ENCODE measurements at regions not wholly inside any gene's neighbourhood (a gene's known extent, or its start where the extent isn't known, plus 50 kb on each side); places are given as distances from the start of the nearest gene placed in this dataset.

GRCh38 chr12:60874091-60874490, 1278.3 kb downstream of the SLC16A7 start:
- Histone ChIP-seq H3K4me1 (ENCODE audit: insufficient read depth, low read length) (no peaks in the 10 kb centered on the region), H3K9me3 (ENCODE audit: control insufficient read depth, insufficient read depth, low read length) (no peaks in the 10 kb centered on the region; the same call in 1 of the 2 replicates), H3K9ac (ENCODE audit: low read depth, low read length) (no peak overlapping the region), H3K36me3 (ENCODE audit: insufficient read depth, low read length) (no peaks in the 10 kb centered on the region)

- H3K36me3 ChIP-seq (ENCODE audit: insufficient read depth, low read length), result no peaks in the 10 kb centered on the region
- H3K9ac ChIP-seq (ENCODE audit: low read depth, low read length), result no peak overlapping the region
- no peaks in the 10 kb centered on the region for H3K4me1 ChIP-seq (ENCODE audit: insufficient read depth, low read length)
- H3K9me3 ChIP-seq (ENCODE audit: control insufficient read depth, insufficient read depth, low read length), result no peaks in the 10 kb centered on the region
Measured at GRCh38 chr12:60920841-60921495, 1325.1 kb downstream of the SLC16A7 start.

GRCh38 chr12:60921541-60921940, 1325.7 kb downstream of the SLC16A7 start:
- Histone ChIP-seq H3K36me3 (ENCODE audit: insufficient read depth, low read length) (no peaks in the 10 kb centered on the region), H3K9me3 (ENCODE audit: control insufficient read depth, insufficient read depth, low read length) (no peaks in the 10 kb centered on the region), H3K9ac (ENCODE audit: low read depth, low read length) (no peak overlapping the region), H3K4me1 (ENCODE audit: insufficient read depth, low read length) (no peaks in the 10 kb centered on the region)

- Histone ChIP-seq H3K9me3 (ENCODE audit: control insufficient read depth, insufficient read depth, low read length) (no peaks in the 10 kb centered on the region), H3K9ac (ENCODE audit: low read depth, low read length) (no peak overlapping the region), H3K36me3 (ENCODE audit: insufficient read depth, low read length) (no peaks in the 10 kb centered on the region), H3K4me1 (ENCODE audit: insufficient read depth, low read length) (no peaks in the 10 kb centered on the region)
Measured at GRCh38 chr12:60926256-60926655, 1330.4 kb downstream of the SLC16A7 start.

GRCh38 chr12:60930151-60930550, 1330.1 kb upstream of the USP15 start:
- Histone ChIP-seq H3K4me1 (ENCODE audit: insufficient read depth, low read length) (no peaks in the 10 kb centered on the region), H3K9me3 (ENCODE audit: control insufficient read depth, insufficient read depth, low read length) (no peaks in the 10 kb centered on the region; the same call in 1 of the 2 replicates), H3K9ac (ENCODE audit: low read depth, low read length) (no peak overlapping the region), H3K36me3 (ENCODE audit: insufficient read depth, low read length) (no peaks in the 10 kb centered on the region)

- no peaks in the 10 kb centered on the region for H3K4me1 ChIP-seq (ENCODE audit: insufficient read depth, low read length)
- no peaks in the 10 kb centered on the region; the same call in 1 of the 2 replicates for H3K9me3 ChIP-seq (ENCODE audit: control insufficient read depth, insufficient read depth, low read length)
- H3K36me3 ChIP-seq (ENCODE audit: insufficient read depth, low read length), result no peaks in the 10 kb centered on the region
- no peak overlapping the region for H3K9ac ChIP-seq (ENCODE audit: low read depth, low read length)
Measured at GRCh38 chr12:60935981-60936761, 1324.0 kb upstream of the USP15 start.

- H3K4me1 ChIP-seq (ENCODE audit: insufficient read depth, low read length), result no peaks in the 10 kb centered on the region
- H3K9me3 ChIP-seq (ENCODE audit: control insufficient read depth, insufficient read depth, low read length), result no peaks in the 10 kb centered on the region
- no peaks in the 10 kb centered on the region for H3K36me3 ChIP-seq (ENCODE audit: insufficient read depth, low read length)
- no peak overlapping the region for H3K9ac ChIP-seq (ENCODE audit: low read depth, low read length)
Measured at GRCh38 chr12:60947533-60947932, 1312.7 kb upstream of the USP15 start.

GRCh38 chr12:60967128-60967527, 1293.1 kb upstream of the USP15 start:
- no peaks in the 10 kb centered on the region for H3K36me3 ChIP-seq (ENCODE audit: insufficient read depth, low read length)
- no peaks in the 10 kb centered on the region for H3K4me1 ChIP-seq (ENCODE audit: insufficient read depth, low read length)
- H3K9ac ChIP-seq (ENCODE audit: low read depth, low read length), result no peak overlapping the region
- H3K9me3 ChIP-seq (ENCODE audit: control insufficient read depth, insufficient read depth, low read length), result no peaks in the 10 kb centered on the region

- Histone ChIP-seq H3K9me3 (ENCODE audit: control insufficient read depth, insufficient read depth, low read length) (peaks cover 4% of the 10 kb centered on the region; the same call in 1 of the 2 replicates), H3K4me1 (ENCODE audit: insufficient read depth, low read length) (peaks cover 7% of the 10 kb centered on the region; the same call in 1 of the 2 replicates), H3K36me3 (ENCODE audit: insufficient read depth, low read length) (no peaks in the 10 kb centered on the region), H3K9ac (ENCODE audit: low read depth, low read length) (no peak overlapping the region)
Measured at GRCh38 chr12:60977966-60978365, 1282.2 kb upstream of the USP15 start.

- Histone ChIP-seq H3K36me3 (ENCODE audit: insufficient read depth, low read length) (no peaks in the 10 kb centered on the region), H3K9ac (ENCODE audit: low read depth, low read length) (no peak overlapping the region), H3K9me3 (ENCODE audit: control insufficient read depth, insufficient read depth, low read length) (peaks cover 4% of the 10 kb centered on the region; the same call in 1 of the 2 replicates), H3K4me1 (ENCODE audit: insufficient read depth, low read length) (peaks cover 7% of the 10 kb centered on the region; the same call in 1 of the 2 replicates)
Measured at GRCh38 chr12:60980558-60980957, 1279.6 kb upstream of the USP15 start.

GRCh38 chr12:60981473-60981872, 1278.7 kb upstream of the USP15 start:
- H3K36me3 ChIP-seq (ENCODE audit: insufficient read depth, low read length), result no peaks in the 10 kb centered on the region

GRCh38 chr12:60992087-60992486, 1268.1 kb upstream of the USP15 start:
- Histone ChIP-seq H3K9me3 (ENCODE audit: control insufficient read depth, insufficient read depth, low read length) (no peaks in the 10 kb centered on the region), H3K4me1 (ENCODE audit: insufficient read depth, low read length) (no peaks in the 10 kb centered on the region), H3K36me3 (ENCODE audit: insufficient read depth, low read length) (no peaks in the 10 kb centered on the region), H3K9ac (ENCODE audit: low read depth, low read length) (no peak overlapping the region)

More at GRCh38 chr12:60981473-60981872, 1278.7 kb upstream of the USP15 start:
- peaks cover 7% of the 10 kb centered on the region; the same call in 1 of the 2 replicates for H3K4me1 ChIP-seq (ENCODE audit: insufficient read depth, low read length)
- no peak overlapping the region for H3K9ac ChIP-seq (ENCODE audit: low read depth, low read length)
- H3K9me3 ChIP-seq (ENCODE audit: control insufficient read depth, insufficient read depth, low read length), result peaks cover 4% of the 10 kb centered on the region; the same call in 1 of the 2 replicates

- no peaks in the 10 kb centered on the region for H3K4me1 ChIP-seq (ENCODE audit: insufficient read depth, low read length)
- H3K36me3 ChIP-seq (ENCODE audit: insufficient read depth, low read length), result no peaks in the 10 kb centered on the region
- H3K9ac ChIP-seq (ENCODE audit: low read depth, low read length), result no peak overlapping the region
- no peaks in the 10 kb centered on the region for H3K9me3 ChIP-seq (ENCODE audit: control insufficient read depth, insufficient read depth, low read length)
Measured at GRCh38 chr12:60995256-60995825, 1264.9 kb upstream of the USP15 start.

GRCh38 chr12:60997869-60998378, 1262.3 kb upstream of the USP15 start:
- Histone ChIP-seq H3K36me3 (ENCODE audit: insufficient read depth, low read length) (no peaks in the 10 kb centered on the region), H3K9ac (ENCODE audit: low read depth, low read length) (no peak overlapping the region), H3K4me1 (ENCODE audit: insufficient read depth, low read length) (no peaks in the 10 kb centered on the region), H3K9me3 (ENCODE audit: control insufficient read depth, insufficient read depth, low read length) (no peaks in the 10 kb centered on the region)

Data from ES-I3 (cell line).